ENCODE measurements at regions not wholly inside any gene's neighbourhood (a gene's known extent, or its start where the extent isn't known, plus 50 kb on each side); places are given as distances from the start of the nearest gene placed in this dataset.

DNA sequence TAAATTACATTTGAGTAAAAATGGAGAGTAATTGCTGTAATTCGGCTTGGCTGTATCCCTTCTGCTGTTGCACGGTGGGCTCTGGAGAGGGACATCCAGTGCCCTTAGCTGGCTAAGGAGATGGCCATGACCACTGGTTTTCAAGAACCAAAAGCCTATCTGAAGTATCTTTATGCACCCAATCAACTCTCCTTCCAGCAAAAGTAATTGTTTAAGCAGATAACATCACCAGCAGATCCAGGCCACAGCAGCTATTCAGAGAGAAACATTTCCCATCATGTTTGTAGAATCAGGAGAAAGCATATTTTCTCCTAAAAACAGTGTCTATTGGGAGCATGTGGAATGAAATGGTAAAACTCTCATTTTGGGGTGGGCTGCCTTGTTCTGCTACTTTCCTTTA lies 514.5 kb upstream of the RGMA start:
- TF ChIP-seq FOXP2 (optimal IDR thresholded peaks at IDR 0.05; ENCODE audit: control extremely low read depth, extremely low read length, insufficient read depth) (no peak), POLR2AphosphoS5 (IDR thresholded peaks at IDR 0.05; ENCODE audit: borderline replicate concordance, low read depth, low read length) (no peak), EZH2 (IDR thresholded peaks at IDR 0.05) (no peak)
- Histone ChIP-seq H3K4me3 (no peak overlapping the region), H3K9me3 (ENCODE audit: low read depth, low read length) (no peaks in the 10 kb centered on the region), H3K27ac (no peak overlapping the region), H3K36me3 (ENCODE audit: insufficient read depth, low read length) (no peaks in the 10 kb centered on the region), H3K9ac (ENCODE audit: insufficient read length) (no peak overlapping the region)
- no peak for DNase-seq (ENCODE audit: low read depth, low spot score)

DNA sequence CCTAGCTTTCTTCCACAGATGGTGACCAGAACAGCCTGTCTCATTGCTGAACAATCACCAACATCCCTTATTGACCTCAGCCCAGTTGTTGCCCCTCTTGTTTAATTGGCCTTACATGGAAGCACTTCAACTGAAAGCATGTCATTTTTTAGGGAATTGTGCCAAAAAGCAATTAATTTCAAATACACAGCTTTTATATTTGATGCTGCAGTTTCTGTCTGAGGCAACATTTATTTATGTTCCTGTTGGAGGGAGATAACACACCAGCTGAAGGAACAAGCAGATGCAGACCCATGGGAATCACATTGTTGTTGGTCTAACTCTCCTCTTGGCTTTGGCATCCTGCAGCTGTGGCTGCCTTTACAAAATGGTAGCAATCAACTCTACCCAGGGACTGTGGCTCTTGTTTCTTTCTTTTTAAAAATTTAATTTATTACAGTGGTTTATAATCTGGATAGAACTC lies 498.1 kb upstream of the RGMA start:
- DNase-seq (ENCODE audit: low read depth, low spot score) = no peak
- no peak for TF ChIP-seq FOXP2 (optimal IDR thresholded peaks at IDR 0.05; ENCODE audit: control extremely low read depth, extremely low read length, insufficient read depth)
- no peak for TF ChIP-seq EZH2 (IDR thresholded peaks at IDR 0.05)
- no peak for TF ChIP-seq POLR2AphosphoS5 (IDR thresholded peaks at IDR 0.05; ENCODE audit: borderline replicate concordance, low read depth, low read length)
- no peaks in the 10 kb centered on the region for H3K36me3 ChIP-seq (ENCODE audit: insufficient read depth, low read length)
- H3K27ac ChIP-seq = no peak overlapping the region
- no peak overlapping the region for H3K9ac ChIP-seq (ENCODE audit: insufficient read length)
- H3K9me3 ChIP-seq (ENCODE audit: low read depth, low read length) = no peaks in the 10 kb centered on the region
- no peak overlapping the region for H3K4me3 ChIP-seq

DNA sequence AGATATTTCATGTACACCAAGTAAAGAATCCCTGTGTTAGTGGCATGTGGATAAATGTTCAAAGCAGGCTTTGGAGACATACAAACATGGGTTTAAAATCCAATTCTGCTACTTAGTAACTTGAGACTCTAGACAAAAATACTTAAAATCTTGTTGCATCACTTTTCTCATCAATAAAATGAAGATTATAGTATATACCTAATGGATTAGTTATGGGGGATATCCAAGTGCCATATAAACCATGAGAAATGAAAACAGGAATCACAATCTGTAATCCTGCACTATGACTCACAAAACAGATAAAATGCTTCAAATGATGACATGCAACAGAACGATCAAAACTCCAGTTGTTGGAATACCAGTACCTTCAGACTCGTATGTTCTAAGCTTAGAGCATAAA lies 496.0 kb upstream of the RGMA start:
- no peak for TF ChIP-seq FOXP2 (optimal IDR thresholded peaks at IDR 0.05; ENCODE audit: control extremely low read depth, extremely low read length, insufficient read depth)
- TF ChIP-seq POLR2AphosphoS5 (IDR thresholded peaks at IDR 0.05; ENCODE audit: borderline replicate concordance, low read depth, low read length) = no peak
- TF ChIP-seq EZH2 (IDR thresholded peaks at IDR 0.05) = no peak
- Histone ChIP-seq H3K9ac (ENCODE audit: insufficient read length) (no peak overlapping the region), H3K36me3 (ENCODE audit: insufficient read depth, low read length) (no peaks in the 10 kb centered on the region), H3K27ac (no peak overlapping the region), H3K4me3 (no peak overlapping the region), H3K9me3 (ENCODE audit: low read depth, low read length) (no peaks in the 10 kb centered on the region)
- DNase-seq (ENCODE audit: low read depth, low spot score) = no peak

DNA sequence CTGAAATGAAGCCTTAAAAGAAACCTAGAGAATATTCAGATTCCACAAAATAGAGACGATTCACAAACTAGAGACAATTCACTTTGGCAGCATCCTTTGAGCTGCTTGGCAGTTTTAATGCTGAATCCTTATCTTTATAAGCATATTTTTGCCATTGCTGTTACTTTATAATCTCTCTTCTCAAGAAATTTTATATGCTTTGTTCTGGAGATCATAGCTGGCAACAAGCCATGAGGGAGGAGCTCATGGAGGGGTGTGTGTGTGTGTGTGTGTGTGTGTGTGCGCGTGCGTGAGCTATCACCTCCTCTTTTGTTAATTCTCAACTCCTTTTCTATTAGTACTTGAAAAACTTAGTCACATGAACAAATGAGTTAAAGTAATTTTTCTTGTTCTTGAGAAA lies 495.0 kb upstream of the RGMA start:
- Histone ChIP-seq H3K36me3 (ENCODE audit: insufficient read depth, low read length) (no peaks in the 10 kb centered on the region), H3K27ac (no peak overlapping the region), H3K9me3 (ENCODE audit: low read depth, low read length) (no peaks in the 10 kb centered on the region), H3K4me3 (no peak overlapping the region), H3K9ac (ENCODE audit: insufficient read length) (no peak overlapping the region)
- TF ChIP-seq EZH2 (IDR thresholded peaks at IDR 0.05) (no peak), FOXP2 (optimal IDR thresholded peaks at IDR 0.05; ENCODE audit: control extremely low read depth, extremely low read length, insufficient read depth) (no peak), POLR2AphosphoS5 (IDR thresholded peaks at IDR 0.05; ENCODE audit: borderline replicate concordance, low read depth, low read length) (no peak)
- DNase-seq (ENCODE audit: low read depth, low spot score) = no peak

DNA sequence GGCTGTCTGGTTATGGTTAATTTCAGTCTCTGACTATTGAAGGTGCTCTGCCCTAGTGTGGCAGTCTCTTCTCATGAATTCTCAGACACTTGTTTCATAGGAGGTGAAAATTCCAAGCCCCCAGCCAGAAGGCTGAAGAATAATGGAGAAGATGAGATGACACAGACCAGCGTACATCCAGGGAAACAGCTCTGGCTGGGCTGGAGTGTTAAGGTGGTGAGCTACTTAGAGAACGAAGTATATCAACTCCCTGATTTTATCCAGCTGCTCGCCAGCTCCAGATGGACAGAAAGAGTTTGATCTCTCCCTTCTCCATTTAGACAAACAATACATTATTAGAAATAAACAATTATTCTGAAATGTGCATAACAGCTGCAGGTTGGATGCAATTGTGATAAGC lies 494.5 kb upstream of the RGMA start:
- H3K4me3 ChIP-seq = no peak overlapping the region
- TF ChIP-seq FOXP2 (optimal IDR thresholded peaks at IDR 0.05; ENCODE audit: control extremely low read depth, extremely low read length, insufficient read depth) = no peak
- TF ChIP-seq EZH2 (IDR thresholded peaks at IDR 0.05) = no peak
- no peak for TF ChIP-seq POLR2AphosphoS5 (IDR thresholded peaks at IDR 0.05; ENCODE audit: borderline replicate concordance, low read depth, low read length)
- DNase-seq (ENCODE audit: low read depth, low spot score) = no peak
- H3K9me3 ChIP-seq (ENCODE audit: low read depth, low read length) = no peaks in the 10 kb centered on the region
- H3K9ac ChIP-seq (ENCODE audit: insufficient read length) = no peak overlapping the region
- no peak overlapping the region for H3K27ac ChIP-seq
- no peaks in the 10 kb centered on the region for H3K36me3 ChIP-seq (ENCODE audit: insufficient read depth, low read length)

DNA sequence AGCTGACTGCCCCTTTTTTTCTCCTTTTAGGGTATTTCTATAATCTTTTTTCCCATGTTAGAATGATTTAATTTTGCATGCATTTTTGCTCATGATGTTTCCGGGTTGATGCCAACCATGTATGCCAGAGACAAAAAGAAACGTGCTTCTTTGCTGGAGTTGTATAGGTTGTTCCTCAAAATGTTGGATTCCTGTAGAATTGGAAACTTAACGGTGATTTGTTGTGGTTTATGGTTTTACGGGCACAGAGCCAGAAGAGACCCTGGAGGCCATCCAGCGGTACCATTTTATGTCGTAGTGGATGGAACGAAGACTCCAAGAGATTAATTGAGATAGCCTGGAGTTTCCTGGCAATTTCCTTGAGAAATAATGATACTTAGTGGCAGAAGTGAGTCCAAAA lies 481.5 kb upstream of the RGMA start:
- Histone ChIP-seq H3K4me3 (no peak overlapping the region), H3K27ac (no peak overlapping the region), H3K9ac (ENCODE audit: insufficient read length) (no peak overlapping the region), H3K36me3 (ENCODE audit: insufficient read depth, low read length) (no peaks in the 10 kb centered on the region), H3K9me3 (ENCODE audit: low read depth, low read length) (no peaks in the 10 kb centered on the region)
- TF ChIP-seq EZH2 (IDR thresholded peaks at IDR 0.05) (no peak), FOXP2 (optimal IDR thresholded peaks at IDR 0.05; ENCODE audit: control extremely low read depth, extremely low read length, insufficient read depth) (no peak), POLR2AphosphoS5 (IDR thresholded peaks at IDR 0.05; ENCODE audit: borderline replicate concordance, low read depth, low read length) (no peak)
- no peak for DNase-seq (ENCODE audit: low read depth, low spot score)

DNA sequence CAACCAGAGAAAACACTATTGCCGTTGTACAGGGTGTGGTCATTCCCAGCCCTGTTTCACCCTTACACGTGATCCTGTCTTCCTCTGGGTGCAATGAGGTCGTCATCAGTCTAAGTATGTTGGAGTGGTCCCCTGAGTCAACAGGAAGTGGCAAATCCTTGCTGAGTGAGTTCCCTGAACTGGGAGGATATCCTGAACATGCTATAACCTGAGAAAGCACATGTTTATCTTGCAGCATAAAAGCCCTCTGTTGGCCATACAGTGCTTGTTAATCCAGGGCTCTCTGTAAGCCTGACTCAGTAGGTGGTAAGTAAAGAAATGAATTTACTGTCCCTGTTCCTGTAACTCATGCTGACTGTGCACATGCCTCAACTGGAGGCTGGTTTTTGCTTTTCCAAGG lies 477.8 kb upstream of the RGMA start:
- Histone ChIP-seq H3K27ac (no peak overlapping the region), H3K4me3 (no peak overlapping the region)

DNA sequence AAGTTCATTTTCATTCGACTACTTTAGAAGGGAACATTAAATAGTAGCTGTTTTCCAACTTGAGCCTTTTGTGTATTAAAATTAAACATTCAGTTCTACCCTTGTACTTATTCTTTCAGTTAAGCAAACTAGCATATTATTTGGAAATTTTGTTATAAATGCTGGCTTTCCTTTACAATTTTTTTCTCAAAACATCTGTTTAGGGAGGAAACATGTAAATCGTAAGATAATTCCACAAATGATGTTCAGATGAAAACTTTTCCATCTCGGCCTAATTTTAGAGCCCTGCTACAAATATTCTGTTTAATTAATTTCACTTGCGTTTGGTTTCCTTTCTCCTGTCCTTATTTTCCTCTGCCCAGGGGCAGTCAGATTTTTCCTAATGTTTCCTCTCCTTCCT lies 476.2 kb upstream of the RGMA start:
- no peaks in the 10 kb centered on the region for H3K9me3 ChIP-seq (ENCODE audit: low read depth, low read length)
- no peak overlapping the region for H3K9ac ChIP-seq (ENCODE audit: insufficient read length)
- no peak for DNase-seq (ENCODE audit: low read depth, low spot score)
- no peak for TF ChIP-seq POLR2AphosphoS5 (IDR thresholded peaks at IDR 0.05; ENCODE audit: borderline replicate concordance, low read depth, low read length)
- TF ChIP-seq EZH2 (IDR thresholded peaks at IDR 0.05) = no peak
- TF ChIP-seq FOXP2 (optimal IDR thresholded peaks at IDR 0.05; ENCODE audit: control extremely low read depth, extremely low read length, insufficient read depth) = no peak
- no peak overlapping the region for H3K4me3 ChIP-seq
- no peak overlapping the region for H3K27ac ChIP-seq
- no peaks in the 10 kb centered on the region for H3K36me3 ChIP-seq (ENCODE audit: insufficient read depth, low read length)

More for the DNA sequence above, 477.8 kb upstream of the RGMA start:
- no peaks in the 10 kb centered on the region for H3K9me3 ChIP-seq (ENCODE audit: low read depth, low read length)
- H3K36me3 ChIP-seq (ENCODE audit: insufficient read depth, low read length) = no peaks in the 10 kb centered on the region
- DNase-seq (ENCODE audit: low read depth, low spot score) = no peak
- no peak for TF ChIP-seq FOXP2 (optimal IDR thresholded peaks at IDR 0.05; ENCODE audit: control extremely low read depth, extremely low read length, insufficient read depth)
- TF ChIP-seq EZH2 (IDR thresholded peaks at IDR 0.05) = no peak
- TF ChIP-seq POLR2AphosphoS5 (IDR thresholded peaks at IDR 0.05; ENCODE audit: borderline replicate concordance, low read depth, low read length) = no peak
- no peak overlapping the region for H3K9ac ChIP-seq (ENCODE audit: insufficient read length)

DNA sequence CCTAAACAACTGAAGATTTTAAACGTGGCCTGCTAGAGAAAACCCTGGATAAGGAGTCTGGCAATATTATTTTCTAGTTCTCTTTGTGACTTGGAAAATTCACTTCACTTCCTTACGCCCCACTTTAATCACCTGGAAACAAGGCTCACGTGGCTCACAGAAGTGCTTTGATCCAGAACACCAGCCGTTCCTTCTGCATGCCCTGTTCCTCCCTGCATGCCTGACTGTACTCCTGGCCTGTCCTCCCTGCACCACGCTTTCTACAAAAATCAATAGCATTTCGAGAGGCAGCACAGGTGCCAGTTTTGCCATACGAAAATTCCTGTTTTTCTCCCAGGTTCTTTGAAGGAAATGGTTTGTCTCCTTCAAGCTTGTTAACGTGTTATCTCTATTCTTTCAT lies 474.2 kb upstream of the RGMA start:
- no peak for DNase-seq (ENCODE audit: low read depth, low spot score)

More for the DNA sequence above, 474.2 kb upstream of the RGMA start:
- H3K9me3 ChIP-seq (ENCODE audit: low read depth, low read length) = no peaks in the 10 kb centered on the region
- H3K27ac ChIP-seq = no peak overlapping the region
- no peaks in the 10 kb centered on the region for H3K36me3 ChIP-seq (ENCODE audit: insufficient read depth, low read length)
- no peak overlapping the region for H3K9ac ChIP-seq (ENCODE audit: insufficient read length)
- no peak for TF ChIP-seq FOXP2 (optimal IDR thresholded peaks at IDR 0.05; ENCODE audit: control extremely low read depth, extremely low read length, insufficient read depth)
- TF ChIP-seq EZH2 (IDR thresholded peaks at IDR 0.05) = no peak
- TF ChIP-seq POLR2AphosphoS5 (IDR thresholded peaks at IDR 0.05; ENCODE audit: borderline replicate concordance, low read depth, low read length) = no peak
- no peak overlapping the region for H3K4me3 ChIP-seq

Data from SK-N-MC (cell line).